ENCODE measurements at regions not wholly inside any gene's neighbourhood (a gene's known extent, or its start where the extent isn't known, plus 50 kb on each side); places are given as distances from the start of the nearest gene placed in this dataset.

DNA sequence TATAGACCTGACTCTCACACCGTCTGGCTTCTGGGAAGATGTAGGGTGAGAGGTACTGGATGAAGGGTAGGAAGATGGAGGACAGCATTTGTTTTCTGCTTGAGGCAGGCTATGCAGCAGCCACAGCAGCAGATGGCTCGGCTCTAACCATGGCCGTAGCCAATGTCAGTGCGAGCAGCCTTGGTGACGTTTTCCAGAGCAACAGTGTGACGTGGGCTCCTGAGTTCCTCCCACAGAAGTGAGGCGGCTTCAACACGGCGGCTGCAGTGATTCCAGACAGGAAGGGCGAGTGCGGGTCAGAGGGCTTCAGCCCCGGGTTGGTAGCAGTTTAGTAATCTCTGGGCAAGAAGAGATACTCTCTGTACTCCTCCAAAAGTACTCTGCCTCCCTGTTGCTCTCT lies 133.0 kb upstream of the MYT1L start:
- TF ChIP-seq POLR2A (IDR thresholded peaks at IDR 0.05) = no peak
- TF ChIP-seq, protein P1, sequence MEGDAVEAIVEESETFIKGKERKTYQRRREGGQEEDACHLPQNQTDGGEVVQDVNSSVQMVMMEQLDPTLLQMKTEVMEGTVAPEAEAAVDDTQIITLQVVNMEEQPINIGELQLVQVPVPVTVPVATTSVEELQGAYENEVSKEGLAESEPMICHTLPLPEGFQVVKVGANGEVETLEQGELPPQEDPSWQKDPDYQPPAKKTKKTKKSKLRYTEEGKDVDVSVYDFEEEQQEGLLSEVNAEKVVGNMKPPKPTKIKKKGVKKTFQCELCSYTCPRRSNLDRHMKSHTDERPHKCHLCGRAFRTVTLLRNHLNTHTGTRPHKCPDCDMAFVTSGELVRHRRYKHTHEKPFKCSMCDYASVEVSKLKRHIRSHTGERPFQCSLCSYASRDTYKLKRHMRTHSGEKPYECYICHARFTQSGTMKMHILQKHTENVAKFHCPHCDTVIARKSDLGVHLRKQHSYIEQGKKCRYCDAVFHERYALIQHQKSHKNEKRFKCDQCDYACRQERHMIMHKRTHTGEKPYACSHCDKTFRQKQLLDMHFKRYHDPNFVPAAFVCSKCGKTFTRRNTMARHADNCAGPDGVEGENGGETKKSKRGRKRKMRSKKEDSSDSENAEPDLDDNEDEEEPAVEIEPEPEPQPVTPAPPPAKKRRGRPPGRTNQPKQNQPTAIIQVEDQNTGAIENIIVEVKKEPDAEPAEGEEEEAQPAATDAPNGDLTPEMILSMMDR (IDR thresholded peaks at IDR 0.05) = no peak
